Peyer's patch (tissue), 4 donors: ENCODE measurements at regions not wholly inside any gene's neighbourhood (a gene's known extent, or its start where the extent isn't known, plus 50 kb on each side); places are given as distances from the start of the nearest gene placed in this dataset.

Experiments used
- CTCF ChIP-seq, 6 experiments: fragments of 450-650 bp in 4 of 6; fragments of 200-600 bp in 2 of 6; sonication (generic) in 1 of 6; IDR thresholded peaks; one replicate each; pipeline ENCODE4 v1.5.1; 2017 to 2019; ENCODE audit warnings: antibody characterized with exemption in 6 of 6, mild to moderate bottlenecking in 3 of 6, moderate library complexity in 1 of 6
- POLR2A ChIP-seq, 2 donors: fragments of 450-650 bp; IDR thresholded peaks; one replicate each; pipeline ENCODE4 v1.5.1; 2017; ENCODE audit warnings: antibody characterized with exemption in 2 of 2, mild to moderate bottlenecking in 2 of 2, moderate library complexity in 2 of 2

GRCh38 chr1:4449972-4450371 lies 204.4 kb upstream of the AJAP1 start:
- TF ChIP-seq CTCF (IDR thresholded peaks at IDR 0.05): no peak
- TF ChIP-seq POLR2A (IDR thresholded peaks at IDR 0.05): no peak
